ENCODE measurements at regions not wholly inside any gene's neighbourhood (a gene's known extent, or its start where the extent isn't known, plus 50 kb on each side); places are given as distances from the start of the nearest gene placed in this dataset.
"Not testable (repeated sequence)": the region's sequence is repeated elsewhere in the genome, so short reads cannot be mapped to it uniquely, and the experiment has no call there.

- no peak for DNase-seq (ENCODE audit: insufficient read length, low spot score)
- no peak for FAIRE-seq
- no peak for TF ChIP-seq POLR2A (IDR thresholded peaks at IDR 0.05; ENCODE audit: low read depth, low read length)
Measured at GRCh38 chr9:1538301-1538700, 476.8 kb upstream of the SMARCA2 start.

GRCh38 chr9:1539216-1539615 lies 475.9 kb upstream of the SMARCA2 start:
- no peak for FAIRE-seq
- no peak for DNase-seq (ENCODE audit: insufficient read length, low spot score)
- TF ChIP-seq POLR2A (IDR thresholded peaks at IDR 0.05; ENCODE audit: low read depth, low read length): no peak

GRCh38 chr9:1550636-1551035 lies 464.5 kb upstream of the SMARCA2 start:
- no peak for DNase-seq (ENCODE audit: insufficient read length, low spot score)
- TF ChIP-seq POLR2A (IDR thresholded peaks at IDR 0.05; ENCODE audit: low read depth, low read length): no peak

GRCh38 chr9:1554081-1555035 lies 460.8 kb upstream of the SMARCA2 start:
- no peak for FAIRE-seq
- DNase-seq (ENCODE audit: insufficient read length, low spot score): no peak
- no peak for TF ChIP-seq POLR2A (IDR thresholded peaks at IDR 0.05; ENCODE audit: low read depth, low read length)

More at GRCh38 chr9:1550636-1551035, 464.5 kb upstream of the SMARCA2 start:
- no peak for FAIRE-seq

GRCh38 chr9:1558666-1559065 lies 456.5 kb upstream of the SMARCA2 start:
- not testable (repeated sequence) for DNase-seq (ENCODE audit: insufficient read length, low spot score); FAIRE-seq

GRCh38 chr9:1575939-1576338 lies 439.2 kb upstream of the SMARCA2 start:
- TF ChIP-seq POLR2A (IDR thresholded peaks at IDR 0.05; ENCODE audit: low read depth, low read length): no peak
- DNase-seq (ENCODE audit: insufficient read length, low spot score): no peak
- FAIRE-seq: no peak

- no peak for TF ChIP-seq POLR2A (IDR thresholded peaks at IDR 0.05; ENCODE audit: low read depth, low read length)
- DNase-seq (ENCODE audit: insufficient read length, low spot score) (no peak), FAIRE-seq (no peak)
Measured at GRCh38 chr9:1580215-1580614, 434.9 kb upstream of the SMARCA2 start.

- TF ChIP-seq POLR2A (IDR thresholded peaks at IDR 0.05; ENCODE audit: low read depth, low read length): no peak
- DNase-seq (ENCODE audit: insufficient read length, low spot score): no peak
- no peak for FAIRE-seq
Measured at GRCh38 chr9:1581926-1582325, 433.2 kb upstream of the SMARCA2 start.

- TF ChIP-seq POLR2A (IDR thresholded peaks at IDR 0.05; ENCODE audit: low read depth, low read length): no peak
- no peak for FAIRE-seq
- DNase-seq (ENCODE audit: insufficient read length, low spot score): no peak
Measured at GRCh38 chr9:1591310-1591709, 423.8 kb upstream of the SMARCA2 start.

- TF ChIP-seq POLR2A (IDR thresholded peaks at IDR 0.05; ENCODE audit: low read depth, low read length): no peak
- DNase-seq (ENCODE audit: insufficient read length, low spot score) (no peak), FAIRE-seq (no peak)
Measured at GRCh38 chr9:1598270-1598669, 416.9 kb upstream of the SMARCA2 start.

- FAIRE-seq (no peak), DNase-seq (ENCODE audit: insufficient read length, low spot score) (no peak)
- TF ChIP-seq POLR2A (IDR thresholded peaks at IDR 0.05; ENCODE audit: low read depth, low read length): no peak
Measured at GRCh38 chr9:1599961-1600360, 415.2 kb upstream of the SMARCA2 start.

- TF ChIP-seq POLR2A (IDR thresholded peaks at IDR 0.05; ENCODE audit: low read depth, low read length): no peak
- FAIRE-seq: peak; percentile 79
- peak; percentile 4 for DNase-seq (ENCODE audit: insufficient read length, low spot score)
Measured at GRCh38 chr9:1604942-1605560, 410.1 kb upstream of the SMARCA2 start.

- FAIRE-seq: no peak
- TF ChIP-seq POLR2A (IDR thresholded peaks at IDR 0.05; ENCODE audit: low read depth, low read length): no peak
- no peak for DNase-seq (ENCODE audit: insufficient read length, low spot score)
Measured at GRCh38 chr9:1606253-1606652, 408.9 kb upstream of the SMARCA2 start.

- DNase-seq (ENCODE audit: insufficient read length, low spot score): no peak
- FAIRE-seq: no peak
- TF ChIP-seq POLR2A (IDR thresholded peaks at IDR 0.05; ENCODE audit: low read depth, low read length): no peak
Measured at GRCh38 chr9:1612886-1613285, 402.3 kb upstream of the SMARCA2 start.

- FAIRE-seq (no peak), DNase-seq (ENCODE audit: insufficient read length, low spot score) (no peak)
- TF ChIP-seq POLR2A (IDR thresholded peaks at IDR 0.05; ENCODE audit: low read depth, low read length): no peak
Measured at GRCh38 chr9:1617419-1617818, 397.7 kb upstream of the SMARCA2 start.

All from H54 (cell line).